Naive B cell (primary cell): ENCODE measurements at regions not wholly inside any gene's neighbourhood (a gene's known extent, or its start where the extent isn't known, plus 50 kb on each side); places are given as distances from the start of the nearest gene placed in this dataset.
"Not testable (repeated sequence)": the region's sequence is repeated elsewhere in the genome, so short reads cannot be mapped to it uniquely, and the experiment has no call there.

ENCODE experiments used
- ATAC-seq, 2 donors: fragments of 150-1000 bp; cut with Tn5 transposase; 2 replicates each; pipeline ENCODE4 v1.10.0; 2021; ENCODE audit warnings: low read depth in 2 of 2, mild to moderate bottlenecking in 2 of 2, moderate library complexity in 2 of 2
- DNase-seq: peaks from one replicate; pipeline ENCODE4 v3.0.0; 2022
- H3K27ac Mint-ChIP-seq, 6 donors: one replicate each; pipeline ENCODE4 v1.8.0; 2020 to 2022; ENCODE audit warnings: mild to moderate bottlenecking in 6 of 6, mixed read lengths in 6 of 6, moderate library complexity in 5 of 6, inconsistent platforms in 2 of 6
- H3K27me3 Mint-ChIP-seq, 3 donors: one replicate each; pipeline ENCODE4 v1.8.0; 2021 to 2022; ENCODE audit warnings: mixed read lengths in 3 of 3, mild to moderate bottlenecking in 1 of 3
- H3K36me3 Mint-ChIP-seq, 2 donors: one replicate each; pipeline ENCODE4 v1.8.0; 2020 to 2022; ENCODE audit warnings: mixed read lengths in 2 of 2, inconsistent platforms in 1 of 2, mild to moderate bottlenecking in 1 of 2
- H3K4me1 Mint-ChIP-seq, 3 donors: one replicate each; pipeline ENCODE4 v1.8.0; 2020 to 2022; ENCODE audit warnings: mixed read lengths in 3 of 3, inconsistent platforms in 1 of 3, mild to moderate bottlenecking in 1 of 3, moderate library complexity in 1 of 3
- H3K4me3 Mint-ChIP-seq, 8 donors: one replicate each; pipeline ENCODE4 v1.8.0; 2020 to 2022; ENCODE audit warnings: mild to moderate bottlenecking in 8 of 8, mixed read lengths in 8 of 8, moderate library complexity in 8 of 8, inconsistent platforms in 2 of 8
- H3K9me3 Mint-ChIP-seq, 7 donors: one replicate each; pipeline ENCODE4 v1.8.0; 2020 to 2022; ENCODE audit warnings: mixed read lengths in 7 of 7, mild to moderate bottlenecking in 5 of 7, inconsistent platforms in 2 of 7, moderate library complexity in 1 of 7

DNA sequence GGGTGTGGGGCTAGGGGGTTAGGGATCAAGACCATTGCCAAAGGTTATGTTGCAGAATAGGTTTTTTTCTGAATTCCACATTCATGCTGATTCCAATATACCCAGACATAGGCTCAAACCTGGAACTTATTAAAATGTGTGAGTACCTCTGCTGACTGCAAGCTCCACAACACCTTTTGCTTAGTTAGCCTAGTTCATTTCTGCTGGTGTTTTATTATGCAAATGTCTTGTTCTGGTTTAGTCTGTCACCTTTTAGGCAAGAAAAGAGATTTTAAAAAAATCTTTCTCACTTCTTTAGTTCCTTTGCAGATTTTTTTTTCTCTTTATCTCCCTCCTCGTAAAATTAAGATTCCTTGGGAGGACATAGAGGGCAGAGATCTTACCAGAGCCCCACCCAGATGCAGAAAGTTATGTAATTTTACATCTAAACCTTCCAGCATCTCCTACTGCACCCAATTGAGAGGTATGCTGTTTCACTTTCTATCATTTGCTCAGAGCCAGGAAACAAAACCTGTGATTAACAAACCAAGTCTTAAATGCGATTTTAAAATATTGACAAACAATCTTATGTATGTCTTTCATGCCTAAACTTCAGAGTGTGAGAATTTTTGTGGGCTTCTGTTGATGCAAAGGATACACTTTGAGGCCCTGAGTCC lies 190.7 kb upstream of the CLNK start:
- H3K36me3 Mint-ChIP-seq: no peaks in the 10 kb centered on the region
- ATAC-seq (no peak), DNase-seq (no peak)
- no peaks in the 10 kb centered on the region for H3K27me3 Mint-ChIP-seq
- H3K27ac Mint-ChIP-seq: no peak overlapping the region
- peak overlapping the region in 1 of 8 donors; percentile 21 for H3K4me3 Mint-ChIP-seq
- no peaks in the 10 kb centered on the region for H3K9me3 Mint-ChIP-seq
- peaks cover 13 to 20% (median 17%) of the 10 kb centered on the region in 3 donors for H3K4me1 Mint-ChIP-seq

GRCh38 chr4:10873809-10874208 lies 189.2 kb upstream of the CLNK start:
- H3K36me3 Mint-ChIP-seq: no peaks in the 10 kb centered on the region
- H3K4me1 Mint-ChIP-seq: peaks cover 13 to 20% (median 17%) of the 10 kb centered on the region in 3 donors
- DNase-seq (no peak), ATAC-seq (no peak)
- peak overlapping the region in 2 of 6 donors; percentile 24 to 40 for H3K27ac Mint-ChIP-seq
- peaks cover 0 to under 1% (median 0%) of the 10 kb centered on the region in 7 donors for H3K9me3 Mint-ChIP-seq
- H3K4me3 Mint-ChIP-seq: no peak overlapping the region
- no peaks in the 10 kb centered on the region for H3K27me3 Mint-ChIP-seq

- Mint-ChIP-seq H3K27ac (peak overlapping the region; percentile 6 to 78 (median 66)), H3K4me3 (peak overlapping the region in 6 of 8 donors; percentile 6 to 55 (median 50))
These were observed 188.4 kb upstream of the CLNK start for GRCh38 chr4:10872833-10873517.

GRCh38 chr4:10866666-10867065 lies 182.1 kb upstream of the CLNK start:
- ATAC-seq (no peak), DNase-seq (no peak)
- Mint-ChIP-seq H3K4me3 (no peak overlapping the region), H3K36me3 (no peaks in the 10 kb centered on the region), H3K4me1 (peaks cover 0 to under 1% (median 0%) of the 10 kb centered on the region in 3 donors), H3K9me3 (peaks cover 0 to 7% (median 2%) of the 10 kb centered on the region in 7 donors), H3K27ac (no peak overlapping the region), H3K27me3 (no peaks in the 10 kb centered on the region)

More at GRCh38 chr4:10872833-10873517, 188.4 kb upstream of the CLNK start:
- ATAC-seq (peak; percentile 21 to 64), DNase-seq (no peak)
- Mint-ChIP-seq H3K9me3 (peaks cover 0 to 4% (median 1%) of the 10 kb centered on the region in 7 donors), H3K4me1 (peaks cover 13 to 20% (median 17%) of the 10 kb centered on the region in 3 donors), H3K27me3 (no peaks in the 10 kb centered on the region), H3K36me3 (no peaks in the 10 kb centered on the region)

GRCh38 chr4:10861036-10861435 lies 176.5 kb upstream of the CLNK start:
- Mint-ChIP-seq H3K27me3 (no peaks in the 10 kb centered on the region), H3K9me3 (peaks cover 0 to 29% (median 17%) of the 10 kb centered on the region in 7 donors), H3K36me3 (peaks cover 0 to 4% of the 10 kb centered on the region in 2 donors), H3K4me1 (no peaks in the 10 kb centered on the region), H3K27ac (no peak overlapping the region), H3K4me3 (no peak overlapping the region)
- DNase-seq (no peak), ATAC-seq (no peak)

- DNase-seq (no peak), ATAC-seq (no peak)
- Mint-ChIP-seq H3K9me3 (peaks cover 0 to 29% (median 17%) of the 10 kb centered on the region in 7 donors), H3K27me3 (peaks cover 0 to 10% (median 0%) of the 10 kb centered on the region in 3 donors), H3K4me1 (no peaks in the 10 kb centered on the region), H3K4me3 (no peak overlapping the region), H3K27ac (no peak overlapping the region), H3K36me3 (peaks cover 0 to 4% of the 10 kb centered on the region in 2 donors)
These were observed 171.8 kb upstream of the CLNK start for GRCh38 chr4:10856271-10856782.

- Mint-ChIP-seq H3K27me3 (peaks cover 0 to 10% (median 0%) of the 10 kb centered on the region in 3 donors), H3K36me3 (peaks cover 0 to 4% of the 10 kb centered on the region in 2 donors), H3K27ac (no peak overlapping the region), H3K4me3 (no peak overlapping the region), H3K9me3 (peaks cover 0 to 19% (median 13%) of the 10 kb centered on the region in 7 donors), H3K4me1 (no peaks in the 10 kb centered on the region)
- ATAC-seq: no peak
- DNase-seq: no peak
These were observed 168.6 kb upstream of the CLNK start for GRCh38 chr4:10853196-10853595.

DNA sequence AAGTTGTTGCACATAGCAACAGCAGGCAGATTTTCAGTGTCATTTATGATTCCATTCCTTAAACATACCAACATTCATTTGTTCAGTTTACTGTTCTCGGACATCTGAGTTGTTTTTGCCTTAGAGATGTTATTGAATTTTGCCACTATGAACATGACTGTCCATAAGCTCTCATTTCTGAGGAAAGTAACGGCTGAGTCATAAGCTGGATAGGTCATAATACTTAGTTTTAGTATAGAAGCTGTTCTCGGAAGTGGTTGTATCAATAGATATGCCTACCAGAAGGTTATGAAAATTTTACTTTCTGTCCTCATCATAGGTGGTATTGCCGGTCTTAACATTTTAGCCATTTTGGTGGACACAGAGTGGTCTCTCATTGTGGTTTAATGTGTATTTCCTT lies 157.1 kb upstream of the CLNK start:
- no peak for DNase-seq
- H3K9me3 Mint-ChIP-seq: no peaks in the 10 kb centered on the region
- H3K4me1 Mint-ChIP-seq: peaks cover 0 to 10% (median 0%) of the 10 kb centered on the region in 3 donors
- H3K36me3 Mint-ChIP-seq: no peaks in the 10 kb centered on the region
- H3K27me3 Mint-ChIP-seq: no peaks in the 10 kb centered on the region
- ATAC-seq: no peak
- H3K27ac Mint-ChIP-seq: no peak overlapping the region
- H3K4me3 Mint-ChIP-seq: no peak overlapping the region

GRCh38 chr4:10837151-10837550 lies 152.6 kb upstream of the CLNK start:
- Mint-ChIP-seq H3K4me3 (no peak overlapping the region), H3K4me1 (peaks cover 19 to 24% (median 24%) of the 10 kb centered on the region in 3 donors), H3K9me3 (no peaks in the 10 kb centered on the region), H3K27me3 (no peaks in the 10 kb centered on the region), H3K36me3 (peaks cover 0 to under 1% of the 10 kb centered on the region in 2 donors), H3K27ac (peak overlapping the region in 2 of 6 donors; percentile 1 to 64)
- ATAC-seq (no peak), DNase-seq (no peak)

- Mint-ChIP-seq H3K9me3 (peaks cover 0 to 4% (median 0%) of the 10 kb centered on the region in 7 donors), H3K4me1 (peaks cover 37 to 48% (median 42%) of the 10 kb centered on the region in 3 donors), H3K36me3 (peaks cover 0 to 8% of the 10 kb centered on the region in 2 donors), H3K27ac (peak overlapping the region in 5 of 6 donors; percentile 24 to 92 (median 55)), H3K27me3 (no peaks in the 10 kb centered on the region), H3K4me3 (peak overlapping the region; percentile 6 to 77 (median 67))
- peak; percentile 58 to 72 for ATAC-seq
- peak; percentile 10 for DNase-seq
These were observed 148.4 kb upstream of the CLNK start for GRCh38 chr4:10832806-10833628.

GRCh38 chr4:10831727-10832408 lies 147.3 kb upstream of the CLNK start:
- H3K4me1 Mint-ChIP-seq: peaks cover 29 to 48% (median 42%) of the 10 kb centered on the region in 3 donors
- H3K27ac Mint-ChIP-seq: peak overlapping the region in 4 of 6 donors; percentile 19 to 63 (median 43)
- no peak for ATAC-seq
- peaks cover 0 to 8% of the 10 kb centered on the region in 2 donors for H3K36me3 Mint-ChIP-seq
- DNase-seq: no peak
- peaks cover 0 to 4% (median 0%) of the 10 kb centered on the region in 7 donors for H3K9me3 Mint-ChIP-seq
- H3K27me3 Mint-ChIP-seq: no peaks in the 10 kb centered on the region
- H3K4me3 Mint-ChIP-seq: peak overlapping the region in 1 of 8 donors; percentile 57

DNA sequence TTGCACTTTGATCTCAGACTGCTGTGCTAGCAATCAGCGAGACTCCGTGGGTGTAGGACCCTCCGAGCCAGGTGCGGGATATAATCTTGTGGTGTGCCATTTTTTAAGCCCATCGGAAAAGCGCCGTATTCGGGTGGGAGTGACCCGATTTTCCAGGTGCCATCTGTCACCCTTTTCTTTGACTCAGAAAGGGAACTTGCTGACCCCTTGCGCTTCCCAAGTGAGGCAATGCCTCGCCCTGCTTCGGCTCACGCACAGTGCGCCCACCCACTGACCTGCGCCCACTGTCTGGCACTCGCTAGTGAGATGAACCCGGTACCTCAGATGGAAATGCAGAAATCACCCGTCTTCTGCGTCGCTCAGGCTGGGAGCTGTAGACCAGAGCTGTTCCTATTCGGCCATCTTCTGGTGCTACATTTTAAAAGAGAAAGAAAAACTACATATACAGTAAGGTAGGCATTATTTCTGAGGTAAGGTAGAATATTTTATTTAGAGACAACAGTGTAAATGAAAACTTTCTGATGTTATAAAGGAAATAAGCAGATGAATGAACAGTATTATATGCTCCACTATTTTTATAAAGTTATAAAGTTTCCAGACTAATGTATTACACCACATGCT lies 144.5 kb upstream of the CLNK start:
- H3K27ac Mint-ChIP-seq: peak overlapping the region in 1 of 6 donors; percentile 72
- ATAC-seq: not testable (repeated sequence)

More for the DNA sequence above, 144.5 kb upstream of the CLNK start:
- not testable (repeated sequence) for H3K36me3 Mint-ChIP-seq, H3K9me3 Mint-ChIP-seq, H3K4me3 Mint-ChIP-seq, DNase-seq, H3K27me3 Mint-ChIP-seq
- H3K4me1 Mint-ChIP-seq: peaks cover 24 to 40% (median 38%) of the 10 kb centered on the region in 3 donors
